Bronchial epithelial cell (primary cell): ENCODE measurements at regions not wholly inside any gene's neighbourhood (a gene's known extent, or its start where the extent isn't known, plus 50 kb on each side); places are given as distances from the start of the nearest gene placed in this dataset.

Experiments
- DNase-seq: peaks from one replicate; pipeline ENCODE4 v3.0.0-alpha.2; 2010; ENCODE audit warnings: low read depth
- FAIRE-seq: peaks from 2 replicates; lab custom pipeline; 2011; peaks lifted over from hg19 to GRCh38; lab: Jason Lieb, UNC
- H3K27me3 ChIP-seq: 2 replicates; pipeline ENCODE4 v1.5.1; 2011; ENCODE audit warnings: low read length; ENCODE audit not compliant: control insufficient read depth, insufficient read depth
- H3K36me3 ChIP-seq: 2 replicates; pipeline ENCODE4 v1.5.1; 2011; ENCODE audit warnings: low read length; ENCODE audit not compliant: control insufficient read depth, insufficient read depth
- H3K4me3 ChIP-seq: 2 replicates; pipeline ENCODE4 v1.5.1; 2011; ENCODE audit warnings: mild to moderate bottlenecking, low read depth, low read length, control low read depth
- CTCF ChIP-seq: IDR thresholded peaks from 2 replicates; pipeline ENCODE4 v1.5.1; 2011; ENCODE audit warnings: mild to moderate bottlenecking, moderate library complexity, low read length, control low read depth, inconsistent platforms; ENCODE audit not compliant: insufficient read depth, severe bottlenecking

DNA sequence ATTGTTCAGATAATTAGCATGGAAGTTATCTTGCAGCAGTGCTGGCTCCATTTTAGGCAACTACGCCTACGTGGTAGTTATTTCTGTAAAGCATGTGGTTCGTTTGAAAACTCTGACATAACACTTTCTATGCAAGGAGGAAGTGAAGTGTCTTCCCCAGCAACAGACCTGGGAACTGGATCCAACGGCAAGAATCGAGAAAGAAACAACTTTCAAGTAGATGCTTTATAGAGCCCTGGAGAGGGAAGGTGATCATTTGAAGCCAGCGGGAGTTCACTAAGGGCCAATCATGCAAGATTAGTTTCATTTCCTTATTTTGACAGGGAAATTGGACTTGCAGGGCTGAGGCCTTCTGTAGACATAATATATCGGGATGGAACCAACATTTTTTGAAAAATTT lies 218.3 kb downstream of the ACKR3 start:
- Histone ChIP-seq H3K27me3 (no peaks in the 10 kb centered on the region), H3K36me3 (no peaks in the 10 kb centered on the region), H3K4me3 (no peak overlapping the region)
- no peak for TF ChIP-seq CTCF
- FAIRE-seq (no peak), DNase-seq (no peak)

GRCh38 chr2:236790963-236791362 lies 221.3 kb downstream of the ACKR3 start:
- Histone ChIP-seq H3K27me3 (no peaks in the 10 kb centered on the region), H3K4me3 (no peak overlapping the region), H3K36me3 (no peaks in the 10 kb centered on the region)
- DNase-seq = no peak
- FAIRE-seq = no peak
- TF ChIP-seq CTCF = no peak

DNA sequence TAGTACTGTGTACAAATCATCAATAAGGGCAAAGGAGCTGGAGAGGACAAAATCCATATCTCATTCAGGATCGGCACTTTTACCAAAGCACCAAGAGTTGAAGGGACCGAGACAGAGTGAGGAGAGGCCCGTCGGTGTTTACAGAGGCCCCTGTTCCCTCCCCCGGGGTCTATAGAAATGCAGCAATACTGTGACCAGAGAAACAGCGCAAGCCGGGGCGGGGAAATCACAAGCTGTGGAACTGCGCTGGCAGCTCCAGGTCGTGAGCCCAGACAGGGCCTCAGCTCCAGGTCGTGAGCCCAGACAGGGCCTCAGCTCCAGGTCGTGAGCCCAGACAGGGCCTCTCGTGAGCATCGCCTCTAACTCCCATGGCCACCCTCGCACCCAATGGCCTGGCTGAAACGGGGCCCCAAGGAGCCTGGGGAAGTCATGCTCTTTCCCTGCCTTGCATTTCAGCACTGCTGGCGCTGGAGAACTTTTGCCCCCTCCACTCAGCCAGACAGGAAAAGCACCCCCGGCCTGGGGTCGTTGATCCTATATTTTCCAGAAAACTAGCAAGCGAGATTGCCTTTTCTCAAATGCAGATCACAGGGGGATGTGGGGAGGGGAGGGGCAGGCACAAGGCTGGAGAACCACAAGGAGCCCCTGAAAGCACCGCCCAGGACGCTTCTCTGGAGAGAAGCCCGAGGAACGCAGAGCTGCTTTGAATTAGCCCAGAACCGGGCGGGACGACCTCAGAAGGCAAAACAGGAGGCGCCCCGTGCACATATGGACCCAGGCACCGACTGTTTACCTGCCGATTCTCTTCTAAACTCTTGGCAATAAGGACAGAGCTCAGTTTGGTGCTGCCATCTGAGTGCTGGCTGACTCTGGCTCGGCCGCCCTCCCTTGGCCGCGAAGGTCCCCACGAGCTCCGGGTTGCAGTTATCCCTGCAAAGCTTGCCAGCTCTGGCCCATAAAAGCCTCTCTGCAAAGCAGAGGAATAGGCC lies 223.7 kb downstream of the ACKR3 start:
- DNase-seq = no peak
- Histone ChIP-seq H3K36me3 (no peaks in the 10 kb centered on the region), H3K27me3 (no peaks in the 10 kb centered on the region), H3K4me3 (no peak overlapping the region)
- no peak for FAIRE-seq
- no peak for TF ChIP-seq CTCF

DNA sequence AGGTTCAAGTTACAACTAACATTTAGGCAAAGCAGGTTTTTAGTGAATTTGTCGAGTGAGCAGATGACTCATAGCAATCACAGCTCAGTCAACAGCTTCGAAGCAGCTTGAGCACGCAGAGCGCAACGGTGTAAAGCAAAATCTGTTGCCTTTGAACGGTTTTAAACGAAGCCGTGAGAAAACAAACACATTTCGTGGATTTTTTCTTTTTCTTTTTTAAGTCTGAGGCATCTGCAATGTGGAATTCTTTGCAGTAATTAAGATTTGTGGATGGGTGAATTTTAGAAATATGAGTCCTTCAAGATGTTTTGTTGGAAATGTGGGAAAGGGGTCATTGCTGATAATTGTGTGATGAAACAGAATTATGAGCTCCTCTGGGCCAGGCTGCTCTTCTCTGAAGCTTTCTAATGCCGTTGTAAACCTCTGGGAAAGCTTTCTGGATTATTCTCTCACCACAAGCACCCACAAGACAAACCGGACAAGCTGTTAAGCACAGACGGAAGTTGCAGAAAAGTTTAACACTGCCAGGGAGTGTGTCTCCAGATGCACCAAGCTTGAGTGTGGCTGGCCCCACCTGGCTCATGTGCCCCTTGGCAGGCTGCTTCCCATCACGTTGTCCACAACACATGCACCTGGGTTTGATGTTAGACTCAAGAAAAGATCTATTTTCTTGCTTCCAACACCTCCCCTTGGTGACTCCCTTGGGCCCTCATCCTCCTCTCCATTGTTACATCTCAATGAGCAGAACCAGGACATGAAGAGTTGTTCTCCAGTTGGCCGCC lies 224.7 kb downstream of the ACKR3 start:
- Histone ChIP-seq H3K4me3 (no peak overlapping the region), H3K36me3 (no peaks in the 10 kb centered on the region), H3K27me3 (no peaks in the 10 kb centered on the region)
- DNase-seq (peak; percentile 73), FAIRE-seq (peak; percentile 40)
- no peak for TF ChIP-seq CTCF

DNA sequence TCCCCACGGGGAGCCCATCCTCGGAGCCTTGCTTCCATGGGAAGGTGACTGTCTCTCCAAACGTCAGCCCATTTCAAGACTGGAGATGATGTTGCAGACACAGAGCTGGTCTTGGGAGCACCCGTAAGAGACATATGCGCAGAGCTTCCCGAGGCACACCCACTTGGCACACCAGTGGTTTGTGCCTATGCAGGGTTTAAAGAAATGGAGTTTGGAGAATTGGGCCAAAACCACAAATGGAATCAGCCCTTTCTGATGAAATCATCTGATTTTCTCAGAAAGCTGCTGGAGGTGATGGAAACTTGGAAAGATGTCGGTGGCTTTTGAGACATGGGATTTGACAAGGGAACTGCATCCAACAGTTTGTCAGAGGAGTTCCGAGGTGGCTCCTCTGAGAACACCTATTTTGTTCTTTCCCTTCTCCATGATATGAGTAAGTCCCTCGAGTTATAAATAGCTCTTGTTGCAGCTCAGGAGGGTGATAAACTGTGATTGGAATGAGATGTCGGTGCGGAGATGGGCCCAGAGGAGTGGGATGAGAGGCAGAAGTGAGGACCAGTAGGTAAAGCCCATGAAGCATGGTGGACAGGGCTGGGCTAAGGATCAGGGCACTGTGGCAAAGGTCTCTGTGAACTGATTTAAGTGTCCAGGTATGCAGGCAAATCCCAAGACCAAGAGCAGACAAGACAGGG lies 225.7 kb downstream of the ACKR3 start:
- TF ChIP-seq CTCF = no peak
- no peak overlapping the region for H3K4me3 ChIP-seq
- peak; percentile 50 for FAIRE-seq
- no peak for DNase-seq
- no peaks in the 10 kb centered on the region for H3K27me3 ChIP-seq
- no peaks in the 10 kb centered on the region for H3K36me3 ChIP-seq
